ENCODE measurements at regions not wholly inside any gene's neighbourhood (a gene's known extent, or its start where the extent isn't known, plus 50 kb on each side); places are given as distances from the start of the nearest gene placed in this dataset.

- no peak overlapping the region for H3K27ac ChIP-seq
- peaks cover 0 to under 1% of the 10 kb centered on the region in 2 donors for H3K9me3 ChIP-seq
- intact Hi-C loops (cut with DNase I; ENCODE audit: low total_unique reads) = no loop called here
- H3K4me3 ChIP-seq = no peak overlapping the region
- TF ChIP-seq POLR2A (IDR thresholded peaks at IDR 0.05) (no peak), CTCF (IDR thresholded peaks at IDR 0.05) (peak; percentile 44 to 57 (median 48))
- H3K27me3 ChIP-seq = no peaks in the 10 kb centered on the region
- H3K36me3 ChIP-seq = no peaks in the 10 kb centered on the region
- no peak for DNase-seq
- no peaks in the 10 kb centered on the region for H3K4me1 ChIP-seq
These were observed 70.1 kb downstream of the PHETA1 start for GRCh38 chr12:111298582-111299436.

- no peak for DNase-seq
- no peak overlapping the region for H3K27ac ChIP-seq
- no peaks in the 10 kb centered on the region for H3K36me3 ChIP-seq
- no peaks in the 10 kb centered on the region for H3K27me3 ChIP-seq
- no peaks in the 10 kb centered on the region for H3K9me3 ChIP-seq
- no peaks in the 10 kb centered on the region for H3K4me1 ChIP-seq
- TF ChIP-seq POLR2A (IDR thresholded peaks at IDR 0.05) (no peak), CTCF (IDR thresholded peaks at IDR 0.05) (no peak)
- no peak overlapping the region for H3K4me3 ChIP-seq
- intact Hi-C loops (cut with DNase I; ENCODE audit: low total_unique reads) = no loop called here
These were observed 71.0 kb downstream of the PHETA1 start for GRCh38 chr12:111297703-111298426.

- Histone ChIP-seq H3K27ac (no peak overlapping the region), H3K4me1 (no peaks in the 10 kb centered on the region), H3K36me3 (no peaks in the 10 kb centered on the region), H3K9me3 (no peaks in the 10 kb centered on the region), H3K27me3 (no peaks in the 10 kb centered on the region), H3K4me3 (no peak overlapping the region)
- no peak for TF ChIP-seq CTCF (IDR thresholded peaks at IDR 0.05)
- TF ChIP-seq POLR2A (IDR thresholded peaks at IDR 0.05) = no peak
- intact Hi-C loops (cut with DNase I; ENCODE audit: low total_unique reads) = no loop called here
- DNase-seq = no peak
These were observed 71.9 kb downstream of the PHETA1 start for GRCh38 chr12:111296906-111297463.

GRCh38 chr12:111295176-111295575 is 73.7 kb downstream of the PHETA1 start:
- Histone ChIP-seq H3K9me3 (no peaks in the 10 kb centered on the region), H3K27ac (no peak overlapping the region), H3K36me3 (no peaks in the 10 kb centered on the region), H3K4me3 (no peak overlapping the region), H3K4me1 (no peaks in the 10 kb centered on the region), H3K27me3 (no peaks in the 10 kb centered on the region)
- no peak for TF ChIP-seq CTCF (IDR thresholded peaks at IDR 0.05)
- no peak for TF ChIP-seq POLR2A (IDR thresholded peaks at IDR 0.05)
- DNase-seq = no peak
- intact Hi-C loops (cut with DNase I; ENCODE audit: low total_unique reads) = no loop called here

Data from uterus (tissue), 3 donors.